Left ventricle myocardium inferior (tissue), 1 donor: ENCODE measurements at regions not wholly inside any gene's neighbourhood (a gene's known extent, or its start where the extent isn't known, plus 50 kb on each side); places are given as distances from the start of the nearest gene placed in this dataset.

Experiments
- DNase-seq: peaks from one replicate; pipeline ENCODE4 v3.0.0-alpha.2; 2020
- H3K27ac ChIP-seq: fragments of 200-600 bp; replicated peaks from 2 replicates; pipeline ENCODE4 v1.8.0; 2021
- H3K27me3 ChIP-seq: fragments of 200-600 bp; 2 replicates; pipeline ENCODE4 v1.8.0; 2021; ENCODE audit warnings: low read depth
- H3K36me3 ChIP-seq: fragments of 200-600 bp; 2 replicates; pipeline ENCODE4 v1.8.0; 2021
- H3K4me1 ChIP-seq: fragments of 200-600 bp; 2 replicates; pipeline ENCODE4 v1.8.0; 2021
- H3K4me3 ChIP-seq: fragments of 200-600 bp; 2 replicates; pipeline ENCODE4 v1.8.0; 2021; ENCODE audit warnings: mild to moderate bottlenecking, moderate library complexity
- H3K9me3 ChIP-seq: fragments of 200-600 bp; replicated peaks from 2 replicates; pipeline ENCODE4 v1.8.0; 2021
- intact Hi-C: fragments of 100-400 bp; cut with micrococcal nuclease; formaldehyde crosslinking; loops from one replicate; pipeline ENCODE4 v1.11.0; 2022
- TF ChIP-seq, protein P1 (sequence below): fragments of 200-600 bp; IDR thresholded peaks from 2 replicates; pipeline ENCODE4 v1.8.0; 2021; ENCODE audit warnings: antibody characterized with exemption, mild to moderate bottlenecking, borderline replicate concordance
- donor health status: DM: no; HTN: yes; CAD: no; lungs with severe emphysema.

DNA sequence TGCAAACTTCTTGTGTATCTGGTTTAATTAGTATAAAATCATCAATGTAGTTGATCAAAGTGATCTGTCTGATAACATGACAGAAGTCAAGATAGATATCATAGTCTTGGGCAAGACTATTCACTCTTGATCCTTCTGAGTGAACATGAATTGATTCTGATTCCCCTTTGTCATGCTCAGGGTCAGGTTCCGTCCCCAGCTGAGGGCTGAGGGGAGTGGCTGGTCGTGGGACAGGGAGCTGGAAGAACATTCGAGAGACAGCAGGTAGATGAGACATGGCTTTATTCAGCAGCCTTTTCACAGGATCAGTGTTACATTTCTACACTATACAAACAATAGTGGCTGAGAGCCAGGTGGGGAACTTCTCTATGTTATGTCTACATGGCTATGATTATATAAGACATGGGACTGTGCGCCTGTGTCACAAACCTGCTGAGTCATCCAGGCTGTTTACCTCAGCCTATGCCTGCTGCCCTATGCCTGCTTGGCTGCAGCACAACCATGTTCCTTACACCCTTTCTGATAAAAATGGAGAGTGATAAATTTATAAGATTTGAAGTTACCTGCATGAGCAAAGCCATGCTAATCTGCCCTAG lies 586.9 kb upstream of the NR3C2 start:
- Histone ChIP-seq H3K4me3 (no peak overlapping the region), H3K27ac (no peak overlapping the region), H3K36me3 (no peaks in the 10 kb centered on the region), H3K9me3 (no peaks in the 10 kb centered on the region), H3K4me1 (no peaks in the 10 kb centered on the region), H3K27me3 (no peaks in the 10 kb centered on the region)
- intact Hi-C loops, result no loop called here
- TF ChIP-seq, protein P1, sequence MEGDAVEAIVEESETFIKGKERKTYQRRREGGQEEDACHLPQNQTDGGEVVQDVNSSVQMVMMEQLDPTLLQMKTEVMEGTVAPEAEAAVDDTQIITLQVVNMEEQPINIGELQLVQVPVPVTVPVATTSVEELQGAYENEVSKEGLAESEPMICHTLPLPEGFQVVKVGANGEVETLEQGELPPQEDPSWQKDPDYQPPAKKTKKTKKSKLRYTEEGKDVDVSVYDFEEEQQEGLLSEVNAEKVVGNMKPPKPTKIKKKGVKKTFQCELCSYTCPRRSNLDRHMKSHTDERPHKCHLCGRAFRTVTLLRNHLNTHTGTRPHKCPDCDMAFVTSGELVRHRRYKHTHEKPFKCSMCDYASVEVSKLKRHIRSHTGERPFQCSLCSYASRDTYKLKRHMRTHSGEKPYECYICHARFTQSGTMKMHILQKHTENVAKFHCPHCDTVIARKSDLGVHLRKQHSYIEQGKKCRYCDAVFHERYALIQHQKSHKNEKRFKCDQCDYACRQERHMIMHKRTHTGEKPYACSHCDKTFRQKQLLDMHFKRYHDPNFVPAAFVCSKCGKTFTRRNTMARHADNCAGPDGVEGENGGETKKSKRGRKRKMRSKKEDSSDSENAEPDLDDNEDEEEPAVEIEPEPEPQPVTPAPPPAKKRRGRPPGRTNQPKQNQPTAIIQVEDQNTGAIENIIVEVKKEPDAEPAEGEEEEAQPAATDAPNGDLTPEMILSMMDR, result no peak
- DNase-seq, result no peak

DNA sequence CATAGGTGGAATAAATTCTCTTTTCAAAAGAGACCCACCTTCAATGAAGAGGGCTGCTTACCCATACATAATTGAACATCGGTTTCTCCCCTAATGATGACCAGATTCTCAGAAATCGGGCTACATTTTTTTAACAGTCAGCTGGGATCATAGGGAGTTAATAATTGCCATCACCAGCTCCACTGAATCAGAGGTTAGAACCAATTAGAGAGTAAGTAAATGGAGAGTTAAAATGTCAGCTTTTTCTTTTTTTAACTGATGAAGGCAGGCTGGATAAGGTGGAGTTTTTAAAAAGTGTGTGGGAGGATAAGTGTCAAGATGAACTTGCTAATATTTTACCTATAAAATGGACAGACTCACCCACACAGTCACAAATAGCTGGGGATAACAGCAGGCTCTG lies 584.5 kb upstream of the NR3C2 start:
- DNase-seq, result no peak
- Histone ChIP-seq H3K4me1 (no peaks in the 10 kb centered on the region), H3K27ac (no peak overlapping the region), H3K4me3 (no peak overlapping the region), H3K36me3 (no peaks in the 10 kb centered on the region), H3K9me3 (no peaks in the 10 kb centered on the region), H3K27me3 (no peaks in the 10 kb centered on the region)
- TF ChIP-seq, protein P1, result no peak
- intact Hi-C loops, result no loop called here

DNA sequence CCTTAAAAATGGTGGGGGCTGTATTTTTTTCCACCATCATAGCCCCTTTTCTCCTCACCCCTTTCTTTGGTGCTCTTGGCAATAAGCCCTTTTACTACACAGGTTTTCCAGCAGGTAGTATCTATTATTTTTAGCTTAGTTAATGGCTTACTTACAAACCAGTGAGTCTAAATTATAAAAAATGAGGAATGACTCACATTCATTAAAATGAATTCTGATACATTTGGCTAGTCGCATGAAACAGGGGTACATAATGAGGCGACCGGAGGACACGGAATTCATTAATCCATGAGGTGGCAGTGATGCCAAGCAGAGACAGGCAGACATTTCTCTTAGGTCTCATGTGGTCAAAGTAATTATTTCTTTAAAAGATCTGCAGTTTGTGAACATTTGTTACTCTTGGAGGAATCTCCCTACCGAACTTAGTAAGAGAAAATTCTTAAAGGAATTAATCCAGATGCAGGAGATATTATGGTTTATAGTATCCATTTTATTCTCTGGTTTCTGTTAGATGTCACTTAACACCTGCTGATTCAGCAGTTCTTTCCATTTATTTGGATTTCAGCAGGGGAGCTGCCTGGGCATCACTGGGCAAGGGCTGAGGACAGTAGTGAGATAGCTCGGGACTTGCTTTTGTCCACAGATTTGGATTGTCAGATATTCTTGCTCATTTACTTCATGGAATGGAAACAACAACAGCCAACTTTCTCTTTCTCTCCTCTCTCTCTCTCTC lies 575.0 kb upstream of the NR3C2 start:
- H3K4me3 ChIP-seq, result no peak overlapping the region
- TF ChIP-seq, protein P1, result no peak
- DNase-seq, result no peak
- no peaks in the 10 kb centered on the region for H3K9me3 ChIP-seq
- intact Hi-C loops, result no loop called here
- H3K27me3 ChIP-seq, result no peaks in the 10 kb centered on the region
- H3K36me3 ChIP-seq, result no peaks in the 10 kb centered on the region
- H3K4me1 ChIP-seq, result no peaks in the 10 kb centered on the region
- H3K27ac ChIP-seq, result no peak overlapping the region

- no peak overlapping the region for H3K4me3 ChIP-seq
- DNase-seq, result no peak
- H3K36me3 ChIP-seq, result no peaks in the 10 kb centered on the region
- peaks cover 4% of the 10 kb centered on the region for H3K9me3 ChIP-seq
- H3K4me1 ChIP-seq, result no peaks in the 10 kb centered on the region
- H3K27me3 ChIP-seq, result no peaks in the 10 kb centered on the region
- TF ChIP-seq, protein P1, result no peak
- intact Hi-C loops, result no loop called here
- H3K27ac ChIP-seq, result no peak overlapping the region
These were observed 567.0 kb upstream of the NR3C2 start for GRCh38 chr4:149009223-149009622.

DNA sequence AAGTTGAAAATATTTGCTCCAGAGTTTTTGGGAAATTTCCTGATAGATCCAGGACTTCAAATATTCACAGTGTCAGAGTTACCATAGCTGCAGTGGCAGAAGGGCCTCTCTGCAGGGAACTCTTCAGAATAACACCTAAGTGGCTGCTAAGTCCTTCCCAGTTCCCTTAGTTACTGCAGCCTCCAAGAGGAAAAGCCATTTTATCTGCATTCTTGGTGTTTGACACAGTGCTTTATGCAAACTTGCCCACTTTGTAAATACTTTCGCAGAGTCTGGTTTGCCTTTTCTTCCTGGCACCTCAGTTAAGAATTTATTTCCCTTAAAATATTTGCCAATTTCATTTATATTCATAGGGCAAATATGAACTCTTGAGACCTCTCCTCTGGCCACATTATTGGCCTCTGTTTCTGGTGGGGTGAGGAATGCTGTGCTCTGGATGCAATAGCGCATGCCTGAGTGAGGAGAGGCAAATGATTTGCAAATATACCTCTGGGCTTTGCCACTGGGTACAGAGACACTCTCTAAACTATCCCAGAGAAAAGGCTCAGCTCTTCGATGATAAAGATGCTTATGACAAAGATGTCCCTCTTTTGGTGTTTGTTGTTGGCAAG lies 566.3 kb upstream of the NR3C2 start:
- TF ChIP-seq, protein P1, result no peak
- no peaks in the 10 kb centered on the region for H3K27me3 ChIP-seq
- H3K9me3 ChIP-seq, result peaks cover 4% of the 10 kb centered on the region
- no peak overlapping the region for H3K27ac ChIP-seq
- H3K36me3 ChIP-seq, result no peaks in the 10 kb centered on the region
- no peaks in the 10 kb centered on the region for H3K4me1 ChIP-seq
- DNase-seq, result no peak
- intact Hi-C loops, result no loop called here
- H3K4me3 ChIP-seq, result no peak overlapping the region
